ENCODE measurements at regions not wholly inside any gene's neighbourhood (a gene's known extent, or its start where the extent isn't known, plus 50 kb on each side); places are given as distances from the start of the nearest gene placed in this dataset.

DNA sequence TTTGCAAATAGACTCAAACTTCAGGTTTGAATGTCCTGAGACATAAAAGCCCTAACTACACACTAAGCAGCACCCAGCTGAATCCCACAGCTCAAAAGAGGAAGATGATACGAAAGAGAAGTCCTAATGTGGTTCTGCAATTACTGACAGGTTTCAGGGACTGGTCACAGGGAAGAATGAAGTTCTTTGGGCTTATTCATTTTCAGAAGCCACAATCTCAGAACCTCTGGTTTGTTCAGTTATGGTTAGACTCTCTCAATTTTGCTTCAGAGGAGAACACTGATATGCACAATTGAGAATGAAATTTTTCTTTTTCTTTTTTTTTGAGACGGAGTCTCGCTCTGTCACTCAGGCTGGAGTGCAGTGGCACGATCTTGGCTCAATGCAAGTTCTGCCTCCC, 94.6 kb upstream of the FAM180A start:
- TF ChIP-seq, protein P1, sequence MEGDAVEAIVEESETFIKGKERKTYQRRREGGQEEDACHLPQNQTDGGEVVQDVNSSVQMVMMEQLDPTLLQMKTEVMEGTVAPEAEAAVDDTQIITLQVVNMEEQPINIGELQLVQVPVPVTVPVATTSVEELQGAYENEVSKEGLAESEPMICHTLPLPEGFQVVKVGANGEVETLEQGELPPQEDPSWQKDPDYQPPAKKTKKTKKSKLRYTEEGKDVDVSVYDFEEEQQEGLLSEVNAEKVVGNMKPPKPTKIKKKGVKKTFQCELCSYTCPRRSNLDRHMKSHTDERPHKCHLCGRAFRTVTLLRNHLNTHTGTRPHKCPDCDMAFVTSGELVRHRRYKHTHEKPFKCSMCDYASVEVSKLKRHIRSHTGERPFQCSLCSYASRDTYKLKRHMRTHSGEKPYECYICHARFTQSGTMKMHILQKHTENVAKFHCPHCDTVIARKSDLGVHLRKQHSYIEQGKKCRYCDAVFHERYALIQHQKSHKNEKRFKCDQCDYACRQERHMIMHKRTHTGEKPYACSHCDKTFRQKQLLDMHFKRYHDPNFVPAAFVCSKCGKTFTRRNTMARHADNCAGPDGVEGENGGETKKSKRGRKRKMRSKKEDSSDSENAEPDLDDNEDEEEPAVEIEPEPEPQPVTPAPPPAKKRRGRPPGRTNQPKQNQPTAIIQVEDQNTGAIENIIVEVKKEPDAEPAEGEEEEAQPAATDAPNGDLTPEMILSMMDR (IDR thresholded peaks at IDR 0.05): no peak
- no peak for TF ChIP-seq POLR2A (IDR thresholded peaks at IDR 0.05; ENCODE audit: low read length)
- TF ChIP-seq RFX5 (IDR thresholded peaks at IDR 0.05): no peak
- no peak for TF ChIP-seq RARB (CRISPR knock-in tag; IDR thresholded peaks at IDR 0.05)
- no peak for TF ChIP-seq ESRRA (IDR thresholded peaks at IDR 0.05; ENCODE audit: borderline replicate concordance, low read length)
- TF ChIP-seq POLR2AphosphoS2 (conservative IDR thresholded peaks at IDR 0.05; ENCODE audit: low read length): no peak

Data from A549 (cell line).